SK-N-SH (cell line): ENCODE measurements at regions not wholly inside any gene's neighbourhood (a gene's known extent, or its start where the extent isn't known, plus 50 kb on each side); places are given as distances from the start of the nearest gene placed in this dataset.

Source experiments
- CTCF ChIP-seq: fragments of 200-600 bp; sonication (generic); IDR thresholded peaks from 2 replicates; pipeline ENCODE4 v1.6.1; 2017; ENCODE audit warnings: antibody characterized with exemption, mild to moderate bottlenecking, moderate library complexity
- EZH2phosphoT487 ChIP-seq: fragments of 200-600 bp; sonication (generic); IDR thresholded peaks from 2 replicates; pipeline ENCODE4 v1.6.1; 2017; ENCODE audit warnings: low read depth, mixed run types, mild to moderate bottlenecking, antibody characterized with exemption, moderate library complexity, borderline replicate concordance
- FOXM1 ChIP-seq: IDR thresholded peaks from 2 replicates; pipeline ENCODE4 v1.4.0; 2012; ENCODE audit warnings: low read depth, mild to moderate bottlenecking
- MAX ChIP-seq: IDR thresholded peaks from 2 replicates; pipeline ENCODE4 v1.4.0; 2012; ENCODE audit warnings: low read depth
- NFIC ChIP-seq: IDR thresholded peaks from 2 replicates; pipeline ENCODE4 v1.4.0; 2012; ENCODE audit warnings: borderline replicate concordance
- POLR2AphosphoS5 ChIP-seq: IDR thresholded peaks from 2 replicates; pipeline ENCODE4 v1.6.1; 2012; ENCODE audit warnings: low read depth, low read length
- RAD21 ChIP-seq: IDR thresholded peaks from 2 replicates; pipeline ENCODE4 v1.6.1; 2012; ENCODE audit warnings: mild to moderate bottlenecking, low read length
- REST ChIP-seq: IDR thresholded peaks from 2 replicates; pipeline ENCODE4 v1.6.1; 2012; ENCODE audit warnings: mild to moderate bottlenecking, low read depth, low read length, moderate library complexity
- RFX5 ChIP-seq: IDR thresholded peaks from 2 replicates; pipeline ENCODE4 v1.6.1; 2012; ENCODE audit warnings: mild to moderate bottlenecking, improper control_type of control experiment, low read length
- RXRA ChIP-seq: IDR thresholded peaks from 2 replicates; pipeline ENCODE4 v1.4.0; 2012; ENCODE audit warnings: low read depth, mild to moderate bottlenecking, borderline replicate concordance
- SIN3A ChIP-seq: IDR thresholded peaks from 2 replicates; pipeline ENCODE4 v1.6.1; 2012; ENCODE audit warnings: low read depth, mild to moderate bottlenecking, low read length, moderate library complexity, borderline replicate concordance
- TAF1 ChIP-seq: IDR thresholded peaks from 2 replicates; pipeline ENCODE4 v1.6.1; 2012; ENCODE audit warnings: low read depth, mild to moderate bottlenecking, low read length, moderate library complexity, borderline replicate concordance
- YY1 ChIP-seq: IDR thresholded peaks from 2 replicates; pipeline ENCODE4 v1.4.0; 2012; ENCODE audit warnings: low read depth, mild to moderate bottlenecking

- TF ChIP-seq REST (no peak), CTCF (no peak), YY1 (no peak), POLR2AphosphoS5 (no peak), RXRA (no peak), FOXM1 (no peak), RAD21 (peak; percentile 59), SIN3A (no peak), MAX (no peak), EZH2phosphoT487 (no peak), RFX5 (no peak), NFIC (no peak), TAF1 (no peak)
These were observed 241.5 kb upstream of the PKDCC start for GRCh38 chr2:41806286-41806685.
